ENCODE measurements at regions not wholly inside any gene's neighbourhood (a gene's known extent, or its start where the extent isn't known, plus 50 kb on each side); places are given as distances from the start of the nearest gene placed in this dataset.

GRCh38 chr9:29012911-29013310, 1439.6 kb upstream of the C9orf72 start:
- TF ChIP-seq CTCF (IDR thresholded peaks at IDR 0.05; ENCODE audit: low read depth, low read length, poor library complexity, severe bottlenecking), result no peak
- TF ChIP-seq EZH2phosphoT487 (IDR thresholded peaks at IDR 0.05; ENCODE audit: borderline replicate concordance, low read length), result no peak

Measured in DOHH2 (cell line).